A549 (cell line): ENCODE measurements at regions not wholly inside any gene's neighbourhood (a gene's known extent, or its start where the extent isn't known, plus 50 kb on each side); places are given as distances from the start of the nearest gene placed in this dataset.

Experiments used
- ATAC-seq, 2 experiments: fragments of 200-7000 bp in 1 of 2; fragments of >200 bp in 1 of 2; cut with Nextera tagmentation in 1 of 2; cut with Tn5 transposase in 1 of 2; 3 replicates each; pipeline versions ENCODE4 v1.8.0 to v1.9.1; 2018 to 2020; ENCODE audit warnings: mild to moderate bottlenecking in 1 of 2, moderate library complexity in 1 of 2
- CTCF ChIA-PET: fragments of 300-600 bp; sonication (Branson Sonifier 250); formaldehyde crosslinking; extraction: SDS; loops from one replicate; lab custom pipeline; 2021; ENCODE audit warnings: antibody characterized with exemption, inconsistent platforms; lab: Yijun Ruan, JAX
- POLR2A ChIA-PET: fragments of 350-600 bp; formaldehyde crosslinking; extraction: SDS; loops from one replicate; lab custom pipeline; 2021; ENCODE audit warnings: antibody characterized with exemption, inconsistent platforms; lab: Yijun Ruan, JAX
- DNase-seq, 2 experiments: peaks; one replicate each; pipeline versions ENCODE4 v3.0.0 to v3.0.0-alpha.2; 2011 to 2016; ENCODE audit warnings: low read depth in 1 of 2, low spot score in 1 of 2
- FAIRE-seq: peaks from 2 replicates; lab custom pipeline; 2011; peaks lifted over from hg19 to GRCh38; lab: Jason Lieb, UNC
- H3K27ac ChIP-seq, 2 experiments: fragments of >200 bp; sonication (Bioruptor Twin); formaldehyde crosslinking; 3 replicates each; pipeline ENCODE4 v1.5.1; 2016 to 2017
- H3K4me1 ChIP-seq: fragments of >200 bp; sonication (Bioruptor Twin); formaldehyde crosslinking; 3 replicates; pipeline ENCODE4 v1.6.1; 2016
- H3K4me2 ChIP-seq: fragments of >200 bp; sonication (Bioruptor Twin); formaldehyde crosslinking; 3 replicates; pipeline ENCODE4 v1.6.1; 2016
- H3K4me3 ChIP-seq: fragments of >200 bp; sonication (Bioruptor Twin); formaldehyde crosslinking; 3 replicates; pipeline ENCODE4 v1.5.1; 2016
- H3K9me3 ChIP-seq: fragments of >200 bp; sonication (Bioruptor Twin); formaldehyde crosslinking; 3 replicates; pipeline ENCODE4 v1.6.1; 2016
- CBX8 ChIP-seq: fragments of 200-600 bp; sonication (generic); IDR thresholded peaks from 2 replicates; pipeline ENCODE4 v1.6.1; 2016
- CEBPB ChIP-seq, 2 experiments: fragments of >200 bp in 1 of 2; sonication (Bioruptor Twin) in 1 of 2; formaldehyde crosslinking in 1 of 2; IDR thresholded peaks; 2 replicates each; pipeline ENCODE4 v1.6.1; 2012 to 2016
- CHD2 ChIP-seq: fragments of 150-350 bp; IDR thresholded peaks from 2 replicates; pipeline ENCODE4 v1.6.1; 2014; ENCODE audit warnings: low read length; ENCODE audit not compliant: partially characterized antibody
- CHD4 ChIP-seq: fragments of 200-600 bp; sonication (generic); IDR thresholded peaks from 2 replicates; pipeline ENCODE4 v1.6.1; 2016; ENCODE audit warnings: antibody characterized with exemption, mild to moderate bottlenecking, borderline replicate concordance
- EHF ChIP-seq: fragments of 250-450 bp; sonication (Bioruptor Pico); IDR thresholded peaks from 2 replicates; pipeline ENCODE4 v1.5.0; 2020; ENCODE audit warnings: mild to moderate bottlenecking
- EP300 ChIP-seq, 2 experiments: fragments of >200 bp; sonication (Bioruptor Twin); formaldehyde crosslinking; IDR thresholded peaks; 2 replicates in 1 of 2; 3 replicates in 1 of 2; pipeline ENCODE4 v1.6.1; 2016 to 2017
- ESRRA ChIP-seq: fragments of 150-350 bp; IDR thresholded peaks from 2 replicates; pipeline ENCODE4 v1.6.1; 2014; ENCODE audit warnings: mild to moderate bottlenecking, low read length, borderline replicate concordance
- FOSL2 ChIP-seq, 2 experiments: fragments of 450-650 bp in 1 of 2; fragments of >200 bp in 1 of 2; sonication (Bioruptor Twin) in 1 of 2; formaldehyde crosslinking; IDR thresholded peaks; 2 replicates each; pipeline versions ENCODE4 v1.5.0 to v1.6.1; 2016 to 2020; ENCODE audit warnings: mild to moderate bottlenecking in 1 of 2, moderate library complexity in 1 of 2
- HDAC2 ChIP-seq: fragments of 200-600 bp; sonication (generic); IDR thresholded peaks from 2 replicates; pipeline ENCODE4 v1.6.1; 2016
- HEYL ChIP-seq: fragments of 250-450 bp; sonication (Bioruptor Pico); IDR thresholded peaks from 2 replicates; pipeline ENCODE4 v1.8.0; 2021; ENCODE audit warnings: mild to moderate bottlenecking, moderate library complexity
- HMGXB4 ChIP-seq: fragments of 250-450 bp; sonication (Bioruptor Pico); IDR thresholded peaks from 2 replicates; pipeline ENCODE4 v1.5.0; 2021; ENCODE audit warnings: mild to moderate bottlenecking, moderate library complexity, borderline replicate concordance
- HOXA7 ChIP-seq: fragments of 250-450 bp; sonication (Bioruptor Pico); IDR thresholded peaks from 2 replicates; pipeline ENCODE4 v1.5.0; 2020; ENCODE audit warnings: mild to moderate bottlenecking, moderate library complexity
- HOXB13 ChIP-seq: fragments of 250-450 bp; sonication (Bioruptor Pico); IDR thresholded peaks from 2 replicates; pipeline ENCODE4 v1.5.0; 2020; ENCODE audit warnings: low read depth, mild to moderate bottlenecking, moderate library complexity
- HOXB5 ChIP-seq: fragments of 250-450 bp; sonication (Bioruptor Pico); IDR thresholded peaks from 2 replicates; pipeline ENCODE4 v1.5.0; 2020; ENCODE audit warnings: mild to moderate bottlenecking, moderate library complexity
- JUN ChIP-seq, 2 experiments: fragments of >200 bp; sonication (Bioruptor Twin); formaldehyde crosslinking; IDR thresholded peaks; 2 replicates in 1 of 2; 3 replicates in 1 of 2; pipeline ENCODE4 v1.6.1; 2016 to 2017
- JUNB ChIP-seq: fragments of >200 bp; sonication (Bioruptor Twin); formaldehyde crosslinking; IDR thresholded peaks from 2 replicates; pipeline ENCODE4 v1.6.1; 2016
- KDM1A ChIP-seq: fragments of 200-600 bp; sonication (generic); IDR thresholded peaks from 2 replicates; pipeline ENCODE4 v1.6.1; 2016; ENCODE audit warnings: low read depth, mild to moderate bottlenecking
- KDM5A ChIP-seq: fragments of 200-600 bp; sonication (generic); IDR thresholded peaks from 2 replicates; pipeline ENCODE4 v1.6.1; 2016; ENCODE audit warnings: antibody characterized with exemption, mild to moderate bottlenecking
- MYC ChIP-seq: IDR thresholded peaks from 2 replicates; pipeline ENCODE4 v1.6.1; 2012; ENCODE audit warnings: mild to moderate bottlenecking, inconsistent platforms, low read length, improper control_type of control experiment, borderline replicate concordance
- NFE2L2 ChIP-seq: fragments of 150-350 bp; conservative IDR thresholded peaks from 2 replicates; pipeline ENCODE4 v1.6.1; 2014; ENCODE audit warnings: low read length
- NPAS2 ChIP-seq: fragments of 250-450 bp; sonication (Bioruptor Pico); IDR thresholded peaks from 2 replicates; pipeline ENCODE4 v1.8.0; 2022; ENCODE audit warnings: mild to moderate bottlenecking, moderate library complexity, borderline replicate concordance
- NR3C1 ChIP-seq: fragments of >200 bp; sonication (Bioruptor Twin); formaldehyde crosslinking; IDR thresholded peaks from 3 replicates; pipeline ENCODE4 v1.6.1; 2017
- POLR2AphosphoS2 ChIP-seq: conservative IDR thresholded peaks from 2 replicates; pipeline ENCODE4 v1.6.1; 2012; ENCODE audit warnings: low read length, improper control_type of control experiment, inconsistent platforms
- RAD21 ChIP-seq, 2 experiments: fragments of >200 bp in 1 of 2; sonication (Bioruptor Twin) in 1 of 2; formaldehyde crosslinking in 1 of 2; IDR thresholded peaks in 1 of 2; conservative IDR thresholded peaks in 1 of 2; 2 replicates in 1 of 2; 3 replicates in 1 of 2; pipeline ENCODE4 v1.6.1; 2012 to 2018; ENCODE audit warnings: inconsistent platforms in 1 of 2
- RARB ChIP-seq: fragments of 250-450 bp; sonication (Bioruptor Pico); IDR thresholded peaks from 2 replicates; pipeline ENCODE4 v1.8.0; 2021; ENCODE audit warnings: mild to moderate bottlenecking, moderate library complexity
- RCOR1 ChIP-seq: fragments of 150-350 bp; IDR thresholded peaks from 2 replicates; pipeline ENCODE4 v1.6.1; 2014; ENCODE audit warnings: antibody characterized with exemption, low read length, low read depth
- SREBF2 ChIP-seq: fragments of 450-650 bp; IDR thresholded peaks from 2 replicates; pipeline ENCODE4 v1.6.1; 2014; ENCODE audit warnings: mild to moderate bottlenecking, moderate library complexity
- TP53 ChIP-seq: fragments of 250-450 bp; sonication (Bioruptor Pico); IDR thresholded peaks from 2 replicates; pipeline ENCODE4 v1.5.0; 2021; ENCODE audit warnings: mild to moderate bottlenecking, moderate library complexity
- ZFP36 ChIP-seq: fragments of 450-650 bp; IDR thresholded peaks from 2 replicates; pipeline ENCODE4 v1.6.1; 2014; ENCODE audit warnings: borderline replicate concordance; ENCODE audit not compliant: partially characterized antibody
- ZNF302 ChIP-seq: fragments of 250-450 bp; sonication (Bioruptor Pico); IDR thresholded peaks from 2 replicates; pipeline ENCODE4 v1.9.0; 2021; ENCODE audit warnings: inconsistent platforms, mild to moderate bottlenecking, moderate library complexity
- ZSCAN20 ChIP-seq: fragments of 250-450 bp; sonication (Bioruptor Pico); IDR thresholded peaks from 2 replicates; pipeline ENCODE4 v1.8.0; 2022; ENCODE audit warnings: mild to moderate bottlenecking, moderate library complexity
- WGBS: methylation state at CpG from one replicate; pipeline ENCODE4 v1.1.6; 2017; ENCODE audit errors: missing lambda C conversion rate; 5-methylcytosine and 5-hydroxymethylcytosine counted together
- TF ChIP-seq, protein P1 (sequence below): fragments of >200 bp; sonication (Bioruptor Twin); formaldehyde crosslinking; IDR thresholded peaks from 3 replicates; pipeline ENCODE4 v1.6.1; 2016
- TF ChIP-seq, protein P2 (sequence below): fragments of >200 bp; sonication (Bioruptor Twin); formaldehyde crosslinking; IDR thresholded peaks from 2 replicates; pipeline ENCODE4 v1.6.1; 2016
- TF ChIP-seq, protein P3 (sequence below): fragments of 150-350 bp; IDR thresholded peaks from 2 replicates; pipeline ENCODE4 v1.6.1; 2014; ENCODE audit warnings: low read depth, mild to moderate bottlenecking, low read length
- TF ChIP-seq, protein P4 (sequence below): IDR thresholded peaks from 2 replicates; pipeline ENCODE4 v1.6.1; 2012; ENCODE audit warnings: low read depth, borderline replicate concordance

- no peaks in the 10 kb centered on the region for H3K9me3 ChIP-seq
- H3K4me1 ChIP-seq = no peaks in the 10 kb centered on the region
- ChIA-PET CTCF (interaction anchor here (1.6 to 11.4 kb wide), 5 partner anchors 7 to 484 kb away, joined by 4 to 419 read pairs (median 104); no protein-coding TSS in a partner anchor), POLR2A (no interaction called here)
- ATAC-seq (no peak), FAIRE-seq (no peak), DNase-seq (no peak)
- no peak overlapping the region for H3K4me3 ChIP-seq
- no peak overlapping the region for H3K27ac ChIP-seq
- TF ChIP-seq JUN (IDR thresholded peaks at IDR 0.05) (no peak), FOSL2 (IDR thresholded peaks at IDR 0.05) (no peak), FOSL2 (CRISPR knock-in tag; IDR thresholded peaks at IDR 0.05) (no peak), RAD21 (conservative IDR thresholded peaks at IDR 0.05 in 1 of 2, IDR thresholded peaks at IDR 0.05 in 1 of 2) (no peak), HMGXB4 (no peak), SREBF2 (no peak), CHD4 (no peak), HDAC2 (no peak), TP53 (CRISPR knock-in tag) (no peak), ZFP36 (no peak), KDM1A (no peak), ESRRA (no peak), HOXB13 (CRISPR knock-in tag) (no peak), HEYL (CRISPR knock-in tag) (no peak), POLR2AphosphoS2 (no peak), CHD2 (no peak), MYC (no peak), HOXB5 (CRISPR knock-in tag) (no peak)
- TF ChIP-seq, protein P1, sequence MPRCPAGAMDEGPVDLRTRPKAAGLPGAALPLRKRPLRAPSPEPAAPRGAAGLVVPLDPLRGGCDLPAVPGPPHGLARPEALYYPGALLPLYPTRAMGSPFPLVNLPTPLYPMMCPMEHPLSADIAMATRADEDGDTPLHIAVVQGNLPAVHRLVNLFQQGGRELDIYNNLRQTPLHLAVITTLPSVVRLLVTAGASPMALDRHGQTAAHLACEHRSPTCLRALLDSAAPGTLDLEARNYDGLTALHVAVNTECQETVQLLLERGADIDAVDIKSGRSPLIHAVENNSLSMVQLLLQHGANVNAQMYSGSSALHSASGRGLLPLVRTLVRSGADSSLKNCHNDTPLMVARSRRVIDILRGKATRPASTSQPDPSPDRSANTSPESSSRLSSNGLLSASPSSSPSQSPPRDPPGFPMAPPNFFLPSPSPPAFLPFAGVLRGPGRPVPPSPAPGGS = no peak
- TF ChIP-seq, protein P2, sequence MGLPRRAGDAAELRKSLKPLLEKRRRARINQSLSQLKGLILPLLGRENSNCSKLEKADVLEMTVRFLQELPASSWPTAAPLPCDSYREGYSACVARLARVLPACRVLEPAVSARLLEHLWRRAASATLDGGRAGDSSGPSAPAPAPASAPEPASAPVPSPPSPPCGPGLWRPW = no peak
- TF ChIP-seq, protein P3, sequence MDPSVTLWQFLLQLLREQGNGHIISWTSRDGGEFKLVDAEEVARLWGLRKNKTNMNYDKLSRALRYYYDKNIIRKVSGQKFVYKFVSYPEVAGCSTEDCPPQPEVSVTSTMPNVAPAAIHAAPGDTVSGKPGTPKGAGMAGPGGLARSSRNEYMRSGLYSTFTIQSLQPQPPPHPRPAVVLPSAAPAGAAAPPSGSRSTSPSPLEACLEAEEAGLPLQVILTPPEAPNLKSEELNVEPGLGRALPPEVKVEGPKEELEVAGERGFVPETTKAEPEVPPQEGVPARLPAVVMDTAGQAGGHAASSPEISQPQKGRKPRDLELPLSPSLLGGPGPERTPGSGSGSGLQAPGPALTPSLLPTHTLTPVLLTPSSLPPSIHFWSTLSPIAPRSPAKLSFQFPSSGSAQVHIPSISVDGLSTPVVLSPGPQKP = no peak
- H3K4me2 ChIP-seq = no peak overlapping the region
- WGBS = 81% methylated on average over 19 of the region's 19 CpGs
These were observed 73.1 kb upstream of the PWP1 start for GRCh38 chr12:107612508-107612907.

- ChIA-PET POLR2A (no interaction called here), CTCF (interaction anchor here (1.5 to 9.0 kb wide), 4 partner anchors 8 to 485 kb away, joined by 3 to 104 read pairs (median 30); no protein-coding TSS in a partner anchor)
These were observed 68.7 kb upstream of the PWP1 start for GRCh38 chr12:107616941-107617340.

More at GRCh38 chr12:107616941-107617340, 68.7 kb upstream of the PWP1 start:
- FAIRE-seq (no peak), ATAC-seq (no peak), DNase-seq (no peak)
- WGBS = 95% methylated on average over 6 of the region's 6 CpGs
- no peak for TF ChIP-seq EHF (CRISPR knock-in tag)
- TF ChIP-seq ZFP36 = no peak
- no peak for TF ChIP-seq JUNB
- no peak for TF ChIP-seq NR3C1
- TF ChIP-seq CBX8 = no peak
- TF ChIP-seq EP300 (IDR thresholded peaks at IDR 0.05) = no peak
- TF ChIP-seq ZSCAN20 = no peak
- TF ChIP-seq, protein P3 = no peak
- TF ChIP-seq ZNF302 = no peak
- no peak for TF ChIP-seq RAD21 (conservative IDR thresholded peaks at IDR 0.05 in 1 of 2, IDR thresholded peaks at IDR 0.05 in 1 of 2)
- TF ChIP-seq KDM5A = no peak
- no peak for TF ChIP-seq RARB (CRISPR knock-in tag)
- no peak for TF ChIP-seq NFE2L2
- no peak for TF ChIP-seq HOXA7 (CRISPR knock-in tag)
- TF ChIP-seq RCOR1 = no peak
- no peak for TF ChIP-seq NPAS2 (CRISPR knock-in tag)
- no peak for TF ChIP-seq CHD2
- TF ChIP-seq, protein P4, sequence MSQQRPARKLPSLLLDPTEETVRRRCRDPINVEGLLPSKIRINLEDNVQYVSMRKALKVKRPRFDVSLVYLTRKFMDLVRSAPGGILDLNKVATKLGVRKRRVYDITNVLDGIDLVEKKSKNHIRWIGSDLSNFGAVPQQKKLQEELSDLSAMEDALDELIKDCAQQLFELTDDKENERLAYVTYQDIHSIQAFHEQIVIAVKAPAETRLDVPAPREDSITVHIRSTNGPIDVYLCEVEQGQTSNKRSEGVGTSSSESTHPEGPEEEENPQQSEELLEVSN = no peak
- TF ChIP-seq CEBPB (IDR thresholded peaks at IDR 0.05) = no peak
- Histone ChIP-seq H3K9me3 (no peaks in the 10 kb centered on the region), H3K4me2 (no peak overlapping the region), H3K4me3 (no peak overlapping the region), H3K4me1 (no peaks in the 10 kb centered on the region), H3K27ac (no peak overlapping the region)
